ENCODE measurements at regions not wholly inside any gene's neighbourhood (a gene's known extent, or its start where the extent isn't known, plus 50 kb on each side); places are given as distances from the start of the nearest gene placed in this dataset.

DNA sequence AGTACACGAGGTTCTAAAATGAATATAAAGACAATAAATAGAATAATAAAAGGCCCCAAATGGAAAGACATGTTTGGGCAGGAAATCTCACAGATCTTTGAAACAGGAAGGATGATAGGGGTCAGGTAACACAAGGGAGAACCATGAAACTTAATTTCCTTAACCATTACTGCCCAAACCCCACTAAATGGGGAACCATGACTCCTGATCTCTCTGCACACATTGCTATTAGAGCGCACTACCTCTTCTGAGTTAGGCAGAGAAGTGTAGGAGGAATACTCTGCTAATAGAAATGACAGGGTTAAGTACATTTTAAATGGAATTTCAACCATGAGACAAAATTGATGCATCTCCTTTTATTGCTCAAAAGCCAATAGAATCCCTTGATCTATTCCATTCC is 213.7 kb upstream of the SETBP1 start:
- Histone ChIP-seq H4K20me1 (ENCODE audit: insufficient read depth, low read length) (no peaks in the 10 kb centered on the region), H3K79me2 (ENCODE audit: insufficient read depth, low read length) (no peaks in the 10 kb centered on the region), H3K27ac (ENCODE audit: low read depth, low read length) (no peak overlapping the region), H3K4me1 (ENCODE audit: insufficient read depth, low read length) (no peaks in the 10 kb centered on the region), H3K27me3 (ENCODE audit: insufficient read depth, low read length) (no peaks in the 10 kb centered on the region), H3K9me3 (ENCODE audit: insufficient read depth, low read depth, low read length) (no peaks in the 10 kb centered on the region), H3K4me2 (ENCODE audit: low read length) (no peak overlapping the region), H2AFZ (ENCODE audit: low read depth, low read length) (no peak overlapping the region), H3K9ac (ENCODE audit: low read length) (no peak overlapping the region), H3K4me3 (ENCODE audit: insufficient read depth, low read depth, low read length) (no peak overlapping the region), H3K36me3 (ENCODE audit: insufficient read depth, low read length) (no peaks in the 10 kb centered on the region)
- Mint-ChIP-seq H3K27me3 (ENCODE audit: low read depth, unreplicated experiment) (no peaks in the 10 kb centered on the region), H3K4me3 (ENCODE audit: unreplicated experiment) (no peak overlapping the region), H3K36me3 (ENCODE audit: low read depth, unreplicated experiment) (no peaks in the 10 kb centered on the region), H3K4me1 (ENCODE audit: low read depth, unreplicated experiment) (peaks cover 14% of the 10 kb centered on the region), H3K27ac (ENCODE audit: unreplicated experiment) (no peak overlapping the region), H3K9me3 (ENCODE audit: unreplicated experiment) (peaks cover 3% of the 10 kb centered on the region)
- FAIRE-seq (no peak), DNase-seq (ENCODE audit: low read depth) (no peak)
- TF ChIP-seq EZH2 (IDR thresholded peaks at IDR 0.05; ENCODE audit: insufficient read depth, low read length) = no peak
- TF ChIP-seq, protein P1, sequence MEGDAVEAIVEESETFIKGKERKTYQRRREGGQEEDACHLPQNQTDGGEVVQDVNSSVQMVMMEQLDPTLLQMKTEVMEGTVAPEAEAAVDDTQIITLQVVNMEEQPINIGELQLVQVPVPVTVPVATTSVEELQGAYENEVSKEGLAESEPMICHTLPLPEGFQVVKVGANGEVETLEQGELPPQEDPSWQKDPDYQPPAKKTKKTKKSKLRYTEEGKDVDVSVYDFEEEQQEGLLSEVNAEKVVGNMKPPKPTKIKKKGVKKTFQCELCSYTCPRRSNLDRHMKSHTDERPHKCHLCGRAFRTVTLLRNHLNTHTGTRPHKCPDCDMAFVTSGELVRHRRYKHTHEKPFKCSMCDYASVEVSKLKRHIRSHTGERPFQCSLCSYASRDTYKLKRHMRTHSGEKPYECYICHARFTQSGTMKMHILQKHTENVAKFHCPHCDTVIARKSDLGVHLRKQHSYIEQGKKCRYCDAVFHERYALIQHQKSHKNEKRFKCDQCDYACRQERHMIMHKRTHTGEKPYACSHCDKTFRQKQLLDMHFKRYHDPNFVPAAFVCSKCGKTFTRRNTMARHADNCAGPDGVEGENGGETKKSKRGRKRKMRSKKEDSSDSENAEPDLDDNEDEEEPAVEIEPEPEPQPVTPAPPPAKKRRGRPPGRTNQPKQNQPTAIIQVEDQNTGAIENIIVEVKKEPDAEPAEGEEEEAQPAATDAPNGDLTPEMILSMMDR (IDR thresholded peaks at IDR 0.05; ENCODE audit: insufficient read depth, low read depth, low read length) = no peak

DNA sequence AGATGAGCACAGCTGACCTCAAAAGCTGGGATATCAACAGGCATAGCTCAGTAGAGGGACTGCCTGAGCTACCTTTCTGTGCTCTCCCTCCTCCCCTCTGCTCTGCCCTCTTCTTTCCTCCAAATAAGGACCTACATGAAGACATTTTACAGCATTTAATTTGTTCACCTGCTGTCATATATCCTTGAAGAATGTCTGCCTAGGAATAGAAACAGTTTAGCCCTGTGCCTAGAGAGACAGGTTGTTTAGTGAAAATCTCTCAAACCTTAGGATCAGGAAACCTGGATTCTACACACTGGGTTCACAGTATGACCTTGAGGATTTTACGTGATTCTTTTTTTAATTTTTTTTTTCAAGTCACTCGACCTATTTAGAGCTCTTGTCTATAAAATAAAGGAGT is 213.0 kb upstream of the SETBP1 start:
- H3K9me3 ChIP-seq (ENCODE audit: insufficient read depth, low read depth, low read length) = no peaks in the 10 kb centered on the region
- H3K4me1 ChIP-seq (ENCODE audit: insufficient read depth, low read length) = no peaks in the 10 kb centered on the region
- no peaks in the 10 kb centered on the region for H3K79me2 ChIP-seq (ENCODE audit: insufficient read depth, low read length)
- H2AFZ ChIP-seq (ENCODE audit: low read depth, low read length) = no peak overlapping the region
- FAIRE-seq (no peak), DNase-seq (ENCODE audit: low read depth) (no peak)
- no peaks in the 10 kb centered on the region for H3K27me3 ChIP-seq (ENCODE audit: insufficient read depth, low read length)
- H3K27ac ChIP-seq (ENCODE audit: low read depth, low read length) = no peak overlapping the region
- H3K36me3 Mint-ChIP-seq (ENCODE audit: low read depth, unreplicated experiment) = no peaks in the 10 kb centered on the region
- peaks cover 3% of the 10 kb centered on the region for H3K9me3 Mint-ChIP-seq (ENCODE audit: unreplicated experiment)
- peaks cover 14% of the 10 kb centered on the region for H3K4me1 Mint-ChIP-seq (ENCODE audit: low read depth, unreplicated experiment)
- TF ChIP-seq, protein P1 (IDR thresholded peaks at IDR 0.05; ENCODE audit: insufficient read depth, low read depth, low read length) = no peak
- no peak for TF ChIP-seq EZH2 (IDR thresholded peaks at IDR 0.05; ENCODE audit: insufficient read depth, low read length)
- H3K27me3 Mint-ChIP-seq (ENCODE audit: low read depth, unreplicated experiment) = no peaks in the 10 kb centered on the region
- H3K9ac ChIP-seq (ENCODE audit: low read length) = no peak overlapping the region
- H4K20me1 ChIP-seq (ENCODE audit: insufficient read depth, low read length) = no peaks in the 10 kb centered on the region
- H3K4me2 ChIP-seq (ENCODE audit: low read length) = no peak overlapping the region
- H3K36me3 ChIP-seq (ENCODE audit: insufficient read depth, low read length) = no peaks in the 10 kb centered on the region
- H3K4me3 Mint-ChIP-seq (ENCODE audit: unreplicated experiment) = no peak overlapping the region
- no peak overlapping the region for H3K27ac Mint-ChIP-seq (ENCODE audit: unreplicated experiment)
- no peak overlapping the region for H3K4me3 ChIP-seq (ENCODE audit: insufficient read depth, low read depth, low read length)

DNA sequence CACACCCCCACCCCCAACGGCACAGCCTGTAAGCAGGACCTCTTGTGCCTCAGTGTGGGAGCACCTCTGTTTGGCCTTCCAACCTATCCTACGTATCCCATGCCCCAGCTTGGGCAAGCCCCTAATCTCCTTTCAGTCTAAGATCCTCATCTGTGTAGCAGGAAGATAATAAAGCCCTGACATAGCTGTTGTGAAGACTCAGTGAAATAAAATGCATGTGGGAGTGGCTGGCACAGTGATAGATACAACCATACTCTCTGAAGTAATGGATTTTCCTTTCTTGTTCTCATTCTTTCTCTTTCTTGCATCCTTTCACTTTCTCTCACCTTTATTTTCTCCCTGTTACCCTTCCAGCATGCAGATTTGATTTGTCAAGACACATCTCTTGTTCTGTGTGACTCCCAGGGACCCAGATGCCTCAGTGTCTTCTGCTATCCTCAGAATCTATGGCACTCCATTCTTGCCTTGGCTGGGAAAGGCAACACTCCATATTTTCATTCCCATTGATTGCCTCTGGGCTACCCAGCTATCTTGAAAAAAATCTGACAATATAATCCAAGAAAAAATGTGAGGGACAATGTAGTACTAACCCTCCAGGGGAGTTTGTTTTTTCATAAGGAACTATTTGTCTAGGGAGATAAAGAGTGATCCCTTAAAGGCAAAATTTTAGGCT is 207.2 kb upstream of the SETBP1 start:
- peak; percentile 32 for DNase-seq (ENCODE audit: low read depth)
- Histone ChIP-seq H4K20me1 (ENCODE audit: insufficient read depth, low read length) (no peaks in the 10 kb centered on the region), H3K79me2 (ENCODE audit: insufficient read depth, low read length) (no peaks in the 10 kb centered on the region), H3K4me3 (ENCODE audit: insufficient read depth, low read depth, low read length) (no peak overlapping the region), H3K36me3 (ENCODE audit: insufficient read depth, low read length) (no peaks in the 10 kb centered on the region), H2AFZ (ENCODE audit: low read depth, low read length) (no peak overlapping the region), H3K4me2 (ENCODE audit: low read length) (no peak overlapping the region), H3K27me3 (ENCODE audit: insufficient read depth, low read length) (no peaks in the 10 kb centered on the region), H3K9ac (ENCODE audit: low read length) (no peak overlapping the region), H3K9me3 (ENCODE audit: insufficient read depth, low read depth, low read length) (no peaks in the 10 kb centered on the region), H3K27ac (ENCODE audit: low read depth, low read length) (no peak overlapping the region), H3K4me1 (ENCODE audit: insufficient read depth, low read length) (no peaks in the 10 kb centered on the region)
- FAIRE-seq = no peak
- TF ChIP-seq, protein P1 (IDR thresholded peaks at IDR 0.05; ENCODE audit: insufficient read depth, low read depth, low read length) = no peak
- no peak for TF ChIP-seq EZH2 (IDR thresholded peaks at IDR 0.05; ENCODE audit: insufficient read depth, low read length)
- Mint-ChIP-seq H3K27me3 (ENCODE audit: low read depth, unreplicated experiment) (peaks cover 3% of the 10 kb centered on the region), H3K4me1 (ENCODE audit: low read depth, unreplicated experiment) (no peaks in the 10 kb centered on the region), H3K36me3 (ENCODE audit: low read depth, unreplicated experiment) (no peaks in the 10 kb centered on the region), H3K9me3 (ENCODE audit: unreplicated experiment) (peaks cover 3% of the 10 kb centered on the region), H3K27ac (ENCODE audit: unreplicated experiment) (no peak overlapping the region), H3K4me3 (ENCODE audit: unreplicated experiment) (no peak overlapping the region)
